GM23338 (cell line): ENCODE measurements at regions not wholly inside any gene's neighbourhood (a gene's known extent, or its start where the extent isn't known, plus 50 kb on each side); places are given as distances from the start of the nearest gene placed in this dataset.

ENCODE experiments used
- ATAC-seq: fragments of 200-7000 bp; cut with Tn5 transposase; 3 replicates; pipeline ENCODE4 v1.9.1; 2020
- DNase-seq: peaks from one replicate; pipeline ENCODE4 v3.0.0-alpha.2; 2015; ENCODE audit warnings: low spot score
- H2AFZ ChIP-seq: fragments of 200-600 bp; sonication (generic); 2 replicates; pipeline ENCODE4 v1.8.0; 2016; ENCODE audit warnings: antibody characterized with exemption, mild to moderate bottlenecking, moderate library complexity
- H3F3A ChIP-seq: fragments of 200-600 bp; sonication (generic); replicated peaks from 2 replicates; pipeline ENCODE4 v1.8.0; 2017; ENCODE audit warnings: antibody characterized with exemption, mixed run types, low read depth
- H3K27ac ChIP-seq: fragments of 200-600 bp; sonication (generic); 2 replicates; pipeline ENCODE4 v1.6.1; 2016; ENCODE audit warnings: low read depth
- H3K27me3 ChIP-seq: fragments of 200-600 bp; sonication (generic); 2 replicates; pipeline ENCODE4 v1.8.0; 2016; ENCODE audit warnings: mild to moderate bottlenecking, mixed run types, moderate library complexity; ENCODE audit not compliant: insufficient read depth
- H3K36me3 ChIP-seq: fragments of 200-600 bp; sonication (generic); 2 replicates; pipeline ENCODE4 v1.8.0; 2016; ENCODE audit warnings: mild to moderate bottlenecking; ENCODE audit not compliant: insufficient read depth
- H3K4me1 ChIP-seq: fragments of 200-600 bp; sonication (generic); 2 replicates; pipeline ENCODE4 v1.8.0; 2016; ENCODE audit warnings: mild to moderate bottlenecking, moderate library complexity; ENCODE audit not compliant: insufficient read depth
- H3K4me2 ChIP-seq: fragments of 200-600 bp; sonication (generic); 2 replicates; pipeline ENCODE4 v1.7.1; 2017; ENCODE audit warnings: mixed run types
- H3K4me3 ChIP-seq: fragments of 200-600 bp; sonication (generic); 2 replicates; pipeline ENCODE4 v1.6.1; 2016; ENCODE audit warnings: mixed run types
- H3K79me2 ChIP-seq: fragments of 200-600 bp; sonication (generic); replicated peaks from 2 replicates; pipeline ENCODE4 v1.8.0; 2017; ENCODE audit warnings: mild to moderate bottlenecking; ENCODE audit not compliant: insufficient read depth
- H3K9me2 ChIP-seq: fragments of 200-600 bp; sonication (generic); 2 replicates; pipeline ENCODE4 v1.8.0; 2017; ENCODE audit not compliant: insufficient read depth
- H4K20me1 ChIP-seq: fragments of 200-600 bp; sonication (generic); replicated peaks from 2 replicates; pipeline ENCODE4 v1.8.0; 2017; ENCODE audit warnings: mild to moderate bottlenecking; ENCODE audit not compliant: insufficient read depth
- H3K27ac Mint-ChIP-seq: 2 replicates; pipeline ENCODE4 v1.8.0; 2020; ENCODE audit warnings: inconsistent platforms, mild to moderate bottlenecking, moderate library complexity, mixed read lengths
- H3K27me3 Mint-ChIP-seq: 3 replicates; pipeline ENCODE4 v1.8.0; 2022; ENCODE audit warnings: low read depth, mild to moderate bottlenecking, moderate library complexity, mixed read lengths, inconsistent platforms; ENCODE audit not compliant: insufficient read depth, poor library complexity
- H3K36me3 Mint-ChIP-seq: 3 replicates; pipeline ENCODE4 v1.8.0; 2021; ENCODE audit warnings: low read depth, mild to moderate bottlenecking, inconsistent platforms, moderate library complexity, mixed read lengths
- H3K4me1 Mint-ChIP-seq: 3 replicates; pipeline ENCODE4 v1.8.0; 2020; ENCODE audit warnings: mild to moderate bottlenecking, inconsistent platforms, mixed read lengths
- H3K4me3 Mint-ChIP-seq: 3 replicates; pipeline ENCODE4 v1.8.0; 2021; ENCODE audit warnings: moderate library complexity, mild to moderate bottlenecking, inconsistent platforms, mixed read lengths
- H3K9me3 Mint-ChIP-seq: 3 replicates; pipeline ENCODE4 v1.8.0; 2020; ENCODE audit warnings: moderate library complexity, mild to moderate bottlenecking, inconsistent platforms, mixed read lengths
- CREB1 ChIP-seq: fragments of 250-450 bp; sonication (Bioruptor Pico); IDR thresholded peaks from 2 replicates; pipeline ENCODE4 v1.5.0; 2020; ENCODE audit warnings: low read depth, mild to moderate bottlenecking, moderate library complexity
- EZH2 ChIP-seq: fragments of 200-600 bp; sonication (generic); IDR thresholded peaks from one replicate; pipeline ENCODE4 v1.8.0; 2017; ENCODE audit warnings: antibody characterized with exemption, mild to moderate bottlenecking, low read depth; ENCODE audit not compliant: unreplicated experiment
- EZH2phosphoT487 ChIP-seq: fragments of 200-600 bp; sonication (generic); IDR thresholded peaks from one replicate; pipeline ENCODE4 v1.8.1; 2018; ENCODE audit warnings: antibody characterized with exemption; ENCODE audit not compliant: unreplicated experiment
- JUNB ChIP-seq: IDR thresholded peaks from one replicate; pipeline ENCODE4 v1.6.1; 2016; ENCODE audit warnings: antibody characterized with exemption; ENCODE audit not compliant: unreplicated experiment
- NANOG ChIP-seq: IDR thresholded peaks from 2 replicates; pipeline ENCODE4 v1.6.1; 2016; ENCODE audit warnings: antibody characterized with exemption, borderline replicate concordance
- POLR2AphosphoS5 ChIP-seq: IDR thresholded peaks from 2 replicates; pipeline ENCODE4 v1.6.1; 2016; ENCODE audit warnings: antibody characterized with exemption, low read depth
- REST ChIP-seq: IDR thresholded peaks from one replicate; pipeline ENCODE4 v1.6.1; 2018; ENCODE audit warnings: antibody characterized with exemption; ENCODE audit not compliant: unreplicated experiment
- STAT1 ChIP-seq: IDR thresholded peaks from one replicate; pipeline ENCODE4 v1.6.1; 2016; ENCODE audit warnings: antibody characterized with exemption; ENCODE audit not compliant: unreplicated experiment
- ZNF114 ChIP-seq: fragments of 250-450 bp; sonication (Bioruptor Pico); IDR thresholded peaks from 2 replicates; pipeline ENCODE4 v1.5.0; 2020; ENCODE audit warnings: mild to moderate bottlenecking, moderate library complexity
- ZNF331 ChIP-seq: fragments of 250-450 bp; sonication (Bioruptor Pico); IDR thresholded peaks from 2 replicates; pipeline ENCODE4 v1.5.0; 2020; ENCODE audit warnings: low read depth, mild to moderate bottlenecking, moderate library complexity
- ZNF462 ChIP-seq: fragments of 250-450 bp; sonication (Bioruptor Pico); IDR thresholded peaks from 2 replicates; pipeline ENCODE4 v1.5.0; 2020; ENCODE audit warnings: mild to moderate bottlenecking, moderate library complexity
- TF ChIP-seq, protein P1 (sequence below), 2 experiments: fragments of 200-600 bp in 1 of 2; sonication (generic) in 1 of 2; conservative IDR thresholded peaks; 2 replicates each; pipeline versions ENCODE4 v1.5.1 to v1.6.1; 2016 to 2017; ENCODE audit warnings: antibody characterized with exemption in 2 of 2, low read depth in 2 of 2, mild to moderate bottlenecking in 2 of 2, moderate library complexity in 1 of 2
- TF ChIP-seq, protein P2 (sequence below): IDR thresholded peaks from 2 replicates; pipeline ENCODE4 v1.6.1; 2016; ENCODE audit warnings: antibody characterized with exemption

DNA sequence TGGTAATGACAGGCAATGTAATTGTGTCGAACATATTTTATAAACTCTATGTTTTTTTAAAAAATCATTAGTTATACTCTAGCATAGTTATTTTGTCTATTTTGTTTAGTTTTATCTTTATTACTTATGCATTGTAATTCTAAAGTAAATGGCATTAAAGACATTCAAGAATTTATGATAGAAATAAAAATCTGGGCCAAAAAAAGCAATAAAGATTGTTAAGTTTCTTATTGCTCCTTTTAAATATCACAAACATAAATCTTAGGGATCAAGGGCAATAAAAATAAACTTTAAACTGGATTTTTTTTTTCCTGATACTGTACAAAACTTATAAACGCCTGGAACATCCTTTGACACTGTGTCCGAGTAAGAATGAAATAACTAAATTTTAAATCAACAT, 931.5 kb upstream of the EYS start:
- H3K4me3 Mint-ChIP-seq, result no peak overlapping the region

More for the DNA sequence above, 931.5 kb upstream of the EYS start:
- Histone ChIP-seq H3F3A (no peaks in the 10 kb centered on the region), H3K79me2 (no peaks in the 10 kb centered on the region), H2AFZ (no peak overlapping the region), H3K4me3 (no peak overlapping the region), H3K36me3 (no peaks in the 10 kb centered on the region), H3K9me2 (no peaks in the 10 kb centered on the region), H3K4me2 (no peak overlapping the region), H3K27me3 (no peaks in the 10 kb centered on the region), H3K4me1 (no peaks in the 10 kb centered on the region), H3K27ac (no peak overlapping the region), H4K20me1 (no peaks in the 10 kb centered on the region)
- TF ChIP-seq POLR2AphosphoS5 (no peak), CREB1 (CRISPR knock-in tag) (no peak), ZNF114 (CRISPR knock-in tag) (no peak), JUNB (no peak), REST (no peak), ZNF331 (CRISPR knock-in tag) (no peak), ZNF462 (CRISPR knock-in tag) (no peak), STAT1 (no peak), EZH2phosphoT487 (no peak), NANOG (no peak), EZH2 (no peak)
- TF ChIP-seq, protein P1, sequence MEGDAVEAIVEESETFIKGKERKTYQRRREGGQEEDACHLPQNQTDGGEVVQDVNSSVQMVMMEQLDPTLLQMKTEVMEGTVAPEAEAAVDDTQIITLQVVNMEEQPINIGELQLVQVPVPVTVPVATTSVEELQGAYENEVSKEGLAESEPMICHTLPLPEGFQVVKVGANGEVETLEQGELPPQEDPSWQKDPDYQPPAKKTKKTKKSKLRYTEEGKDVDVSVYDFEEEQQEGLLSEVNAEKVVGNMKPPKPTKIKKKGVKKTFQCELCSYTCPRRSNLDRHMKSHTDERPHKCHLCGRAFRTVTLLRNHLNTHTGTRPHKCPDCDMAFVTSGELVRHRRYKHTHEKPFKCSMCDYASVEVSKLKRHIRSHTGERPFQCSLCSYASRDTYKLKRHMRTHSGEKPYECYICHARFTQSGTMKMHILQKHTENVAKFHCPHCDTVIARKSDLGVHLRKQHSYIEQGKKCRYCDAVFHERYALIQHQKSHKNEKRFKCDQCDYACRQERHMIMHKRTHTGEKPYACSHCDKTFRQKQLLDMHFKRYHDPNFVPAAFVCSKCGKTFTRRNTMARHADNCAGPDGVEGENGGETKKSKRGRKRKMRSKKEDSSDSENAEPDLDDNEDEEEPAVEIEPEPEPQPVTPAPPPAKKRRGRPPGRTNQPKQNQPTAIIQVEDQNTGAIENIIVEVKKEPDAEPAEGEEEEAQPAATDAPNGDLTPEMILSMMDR (conservative IDR thresholded peaks at IDR 0.05; ENCODE audit: low read depth in 2 of 2), result no peak
- TF ChIP-seq, protein P2, sequence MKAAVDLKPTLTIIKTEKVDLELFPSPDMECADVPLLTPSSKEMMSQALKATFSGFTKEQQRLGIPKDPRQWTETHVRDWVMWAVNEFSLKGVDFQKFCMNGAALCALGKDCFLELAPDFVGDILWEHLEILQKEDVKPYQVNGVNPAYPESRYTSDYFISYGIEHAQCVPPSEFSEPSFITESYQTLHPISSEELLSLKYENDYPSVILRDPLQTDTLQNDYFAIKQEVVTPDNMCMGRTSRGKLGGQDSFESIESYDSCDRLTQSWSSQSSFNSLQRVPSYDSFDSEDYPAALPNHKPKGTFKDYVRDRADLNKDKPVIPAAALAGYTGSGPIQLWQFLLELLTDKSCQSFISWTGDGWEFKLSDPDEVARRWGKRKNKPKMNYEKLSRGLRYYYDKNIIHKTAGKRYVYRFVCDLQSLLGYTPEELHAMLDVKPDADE, result no peak
- Mint-ChIP-seq H3K27ac (no peak overlapping the region), H3K9me3 (peaks cover 23% of the 10 kb centered on the region), H3K4me1 (no peaks in the 10 kb centered on the region), H3K36me3 (peaks cover 5% of the 10 kb centered on the region; the same call in 1 of the 3 replicates), H3K27me3 (no peaks in the 10 kb centered on the region)
- ATAC-seq, result no peak
- DNase-seq, result no peak
